NCI-H2107 (cell line): ENCODE measurements at regions not wholly inside any gene's neighbourhood (a gene's known extent, or its start where the extent isn't known, plus 50 kb on each side); places are given as distances from the start of the nearest gene placed in this dataset.
"Not testable (repeated sequence)": the region's sequence is repeated elsewhere in the genome, so short reads cannot be mapped to it uniquely, and the experiment has no call there.

Experiments
- DNase-seq: peaks from one replicate; lab custom pipeline; 2025; lab: John Stamatoyannopoulos, UW

DNA sequence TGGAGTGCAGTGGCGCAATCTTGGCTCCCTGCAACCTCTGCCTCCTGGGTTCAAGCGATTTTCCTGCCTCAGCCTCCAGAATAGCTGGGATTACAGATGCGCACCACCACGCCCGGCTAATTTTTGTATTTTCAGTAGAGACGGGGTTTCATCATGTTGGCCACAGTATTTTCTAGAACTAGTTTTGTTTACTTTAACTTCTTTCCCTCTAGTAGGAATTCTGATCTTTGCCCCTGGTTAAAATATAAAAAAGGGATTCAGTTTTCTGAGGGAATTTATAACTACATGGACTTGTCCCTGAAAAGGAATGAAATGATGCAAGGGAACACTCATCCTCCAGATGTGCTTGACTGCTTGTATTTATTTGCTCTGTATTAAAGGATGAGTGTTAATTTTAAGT lies 628.9 kb downstream of the ETNK1 start:
- DNase-seq = not testable (repeated sequence)

DNA sequence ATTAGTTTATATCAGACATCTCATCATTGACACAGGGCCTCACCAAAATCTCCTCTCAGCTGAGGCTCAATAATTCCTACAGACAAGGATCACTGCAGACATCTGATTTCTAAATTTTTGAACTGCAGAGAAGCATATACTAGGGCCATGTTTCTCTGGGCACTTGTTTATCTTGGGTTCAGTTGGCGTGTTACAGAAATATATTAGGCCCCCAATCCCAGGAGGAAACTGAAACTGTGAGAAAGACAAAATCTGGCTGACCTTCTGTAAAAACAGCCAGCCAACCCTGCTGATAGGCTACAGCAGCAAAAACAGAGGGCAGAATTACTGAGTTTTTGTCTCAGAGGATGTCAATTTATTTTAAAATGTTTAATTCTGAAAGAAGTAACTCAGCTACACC lies 634.6 kb downstream of the ETNK1 start:
- DNase-seq = no peak

- DNase-seq = no peak
These were observed 637.7 kb downstream of the ETNK1 start for GRCh38 chr12:23262670-23263069.

DNA sequence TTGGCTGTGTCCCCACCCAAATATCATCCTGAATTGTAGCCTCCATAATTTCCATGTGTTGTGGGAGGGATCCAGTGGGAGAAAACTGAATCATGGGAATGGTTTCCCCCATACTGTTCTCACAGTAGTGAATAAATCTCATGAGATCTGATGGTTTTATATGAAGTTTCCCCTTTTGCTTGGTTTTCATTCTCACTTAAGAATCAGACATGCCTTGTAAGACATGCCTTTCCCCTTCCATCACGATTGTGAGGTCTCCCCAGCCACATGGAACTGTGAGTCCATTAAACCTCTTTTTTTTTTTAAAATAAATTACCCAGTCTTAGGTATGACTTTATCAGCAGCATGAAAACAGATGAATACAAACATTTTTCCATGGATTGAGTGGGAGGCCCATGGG lies 652.9 kb downstream of the ETNK1 start:
- DNase-seq = no peak

DNA sequence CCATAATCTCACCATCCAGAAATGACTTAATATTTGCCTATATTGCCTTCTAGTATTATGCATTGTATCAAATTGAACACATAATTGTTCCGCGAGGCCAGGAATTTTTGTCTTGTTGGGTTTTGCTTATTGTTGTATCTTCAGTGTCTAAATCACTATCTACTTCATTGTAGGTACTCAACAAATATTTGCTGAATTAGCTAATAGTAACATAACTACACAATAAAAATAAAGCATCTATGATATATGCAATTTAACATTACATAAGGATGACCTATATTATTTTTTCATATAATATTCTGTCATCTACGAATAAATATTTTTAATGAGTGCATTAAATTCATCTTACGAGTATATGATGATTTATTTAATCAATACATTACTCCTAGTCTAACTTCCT lies 656.3 kb downstream of the ETNK1 start:
- DNase-seq = no peak

DNA sequence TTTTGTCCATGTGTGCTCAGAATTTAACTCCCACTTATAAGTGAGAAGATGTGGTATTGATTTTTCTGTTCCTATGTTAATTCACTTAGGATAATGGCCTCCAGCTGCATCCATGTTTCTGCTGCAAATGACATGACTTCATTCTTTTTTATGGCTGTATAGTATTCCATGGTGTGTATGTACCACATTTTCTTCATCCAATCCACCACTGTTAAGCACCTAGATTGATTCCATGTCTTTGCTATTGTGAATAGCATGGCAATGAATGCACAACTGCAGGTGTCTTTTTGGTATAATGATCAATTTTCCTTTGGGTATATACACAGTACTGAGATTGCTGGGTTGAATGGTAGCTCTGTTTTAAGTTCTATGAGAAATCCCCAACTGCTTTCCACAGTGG lies 657.7 kb downstream of the ETNK1 start:
- no peak for DNase-seq

DNA sequence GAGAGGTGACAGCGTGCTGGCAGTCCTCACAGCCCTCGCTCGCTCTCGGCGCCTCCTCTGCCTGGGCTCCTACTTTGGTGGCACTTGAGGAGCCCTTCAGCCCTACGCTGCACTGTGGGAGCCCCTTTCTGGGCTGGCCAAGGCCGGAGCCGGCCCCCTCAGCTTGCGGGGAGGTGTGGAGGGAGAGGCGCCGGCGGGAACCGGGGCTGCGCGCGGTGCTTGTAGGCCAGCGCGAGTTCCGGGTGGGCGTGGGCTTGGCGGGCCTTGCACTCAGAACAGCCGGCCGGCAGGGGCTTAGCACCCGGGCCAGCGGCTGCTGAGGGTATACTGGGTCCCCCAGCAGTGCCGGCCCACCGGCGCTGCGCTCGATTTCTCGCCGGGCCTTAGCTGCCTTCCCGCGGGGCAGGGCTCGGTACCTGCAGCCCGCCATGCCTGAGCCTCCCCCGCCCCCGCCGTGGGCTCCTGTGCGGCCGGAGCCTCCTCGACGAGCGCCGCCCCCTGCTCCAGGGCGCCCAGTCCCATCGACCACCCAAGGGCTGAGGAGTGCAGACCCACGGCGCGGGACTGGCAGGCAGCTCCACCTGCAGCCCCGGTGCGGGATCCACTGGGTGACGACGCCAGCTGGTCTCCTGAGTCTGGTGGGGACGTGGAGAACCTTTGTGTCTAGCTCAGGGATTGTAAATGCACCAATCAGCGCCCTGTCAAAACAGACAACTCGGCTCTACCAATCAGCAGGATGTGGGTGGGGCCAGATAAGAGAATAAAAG lies 661.0 kb downstream of the ETNK1 start:
- not testable (repeated sequence) for DNase-seq

DNA sequence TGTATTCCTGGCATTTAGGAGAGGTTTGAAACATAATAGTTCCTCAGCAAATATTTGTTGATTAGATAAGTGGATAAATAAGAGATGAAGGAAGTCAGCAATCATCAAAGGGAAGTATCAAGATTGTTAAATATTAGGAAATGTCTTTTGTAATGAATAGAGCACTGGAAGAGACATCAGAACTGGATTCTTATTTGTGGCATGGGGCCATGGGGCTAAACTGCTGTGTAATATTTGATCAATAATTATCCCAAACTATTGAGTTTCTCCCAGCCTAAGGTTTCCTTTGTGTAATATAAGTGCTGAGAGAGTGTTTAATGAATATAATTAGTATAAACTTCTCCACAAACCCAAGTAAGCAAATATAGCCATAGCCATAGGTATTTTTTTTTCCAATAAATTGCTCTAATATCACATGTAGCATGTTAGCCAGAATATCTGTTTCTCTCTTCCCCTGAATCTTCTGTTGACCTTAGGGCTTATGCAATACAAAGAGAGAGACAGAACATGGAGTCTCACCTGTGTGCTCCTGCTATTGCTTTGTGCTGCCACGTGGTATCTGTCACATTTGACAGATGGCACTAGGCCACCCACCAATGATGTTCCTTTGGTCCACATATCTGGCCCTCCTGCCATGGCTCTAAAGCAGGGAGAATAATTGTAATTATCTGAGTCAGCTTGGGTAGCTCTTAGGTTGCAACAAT lies 658.7 kb downstream of the SOX5 start:
- DNase-seq = no peak

DNA sequence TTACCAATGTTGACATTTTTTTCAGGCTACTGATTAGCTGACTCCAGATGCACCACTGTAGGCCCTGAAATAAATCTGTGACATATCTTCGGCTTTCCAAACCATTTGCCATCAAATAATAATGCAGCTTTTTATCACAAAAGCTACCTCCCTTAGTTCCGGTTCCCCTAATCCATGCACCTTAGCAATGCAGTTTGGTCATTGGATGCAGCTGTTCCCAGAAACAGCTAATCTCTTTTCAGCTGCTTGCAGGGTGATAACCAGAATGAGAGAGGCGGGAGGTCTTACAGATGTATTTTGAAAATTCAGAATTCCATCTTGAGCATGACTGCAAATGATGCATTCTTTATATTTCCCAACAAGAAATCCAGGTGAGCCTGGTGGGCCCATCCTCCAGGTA lies 646.2 kb downstream of the SOX5 start:
- no peak for DNase-seq

DNA sequence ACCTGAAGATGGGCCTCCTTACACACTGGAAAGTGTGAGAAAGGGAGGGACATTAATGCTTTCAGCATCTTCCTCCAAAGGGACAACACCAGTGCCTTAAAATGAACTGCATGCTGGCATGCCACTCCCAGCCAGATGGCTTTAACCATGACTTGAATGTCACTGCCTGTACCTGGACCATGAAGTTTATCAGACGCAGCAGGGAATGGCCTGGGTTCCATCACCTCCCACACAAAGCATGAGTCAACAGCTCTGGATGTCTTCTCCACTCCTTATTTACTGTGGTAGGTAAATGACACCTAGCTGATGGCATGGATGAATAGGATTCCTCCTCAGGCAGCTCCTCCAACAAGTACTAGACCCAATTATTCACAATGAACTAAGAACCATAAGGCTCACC lies 645.6 kb downstream of the SOX5 start:
- no peak for DNase-seq

DNA sequence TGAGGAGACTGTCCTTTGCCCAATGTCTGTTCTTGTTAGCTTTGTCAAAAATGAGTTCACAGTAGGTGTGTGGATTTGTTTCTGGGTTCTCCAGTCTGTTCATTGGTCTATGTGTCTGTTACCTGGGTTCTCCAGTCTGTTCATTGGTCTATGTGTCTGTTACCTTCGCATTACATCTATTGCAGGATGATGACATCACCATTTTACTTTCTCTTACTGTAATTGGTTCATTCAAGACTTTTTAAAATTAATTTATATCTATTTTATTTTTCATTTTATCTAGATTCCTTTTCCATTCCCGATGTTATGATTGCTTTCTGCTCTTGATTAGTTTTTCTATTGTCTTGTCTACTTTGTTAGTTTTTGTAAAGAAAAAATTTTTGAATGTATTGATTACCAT lies 615.5 kb downstream of the SOX5 start:
- no peak for DNase-seq

DNA sequence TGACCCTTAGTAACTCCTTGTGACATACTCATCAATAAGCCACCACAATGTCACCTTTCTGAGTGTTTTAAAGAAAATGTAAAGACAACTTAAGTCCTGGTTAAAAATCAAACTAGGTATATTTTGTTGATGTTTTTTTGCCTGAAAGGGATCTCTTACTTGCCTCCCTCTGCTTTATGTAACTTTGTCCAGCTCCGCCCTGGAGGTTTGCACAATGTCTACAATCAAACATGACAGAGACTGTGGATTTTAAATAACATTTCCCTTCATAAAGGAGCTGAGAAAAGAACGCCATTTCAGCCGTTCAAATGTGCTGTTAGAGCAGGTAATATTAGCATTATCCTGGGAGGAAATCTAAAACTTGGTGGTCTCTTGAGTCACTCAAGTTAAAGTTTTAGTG lies 613.9 kb downstream of the SOX5 start:
- no peak for DNase-seq

DNA sequence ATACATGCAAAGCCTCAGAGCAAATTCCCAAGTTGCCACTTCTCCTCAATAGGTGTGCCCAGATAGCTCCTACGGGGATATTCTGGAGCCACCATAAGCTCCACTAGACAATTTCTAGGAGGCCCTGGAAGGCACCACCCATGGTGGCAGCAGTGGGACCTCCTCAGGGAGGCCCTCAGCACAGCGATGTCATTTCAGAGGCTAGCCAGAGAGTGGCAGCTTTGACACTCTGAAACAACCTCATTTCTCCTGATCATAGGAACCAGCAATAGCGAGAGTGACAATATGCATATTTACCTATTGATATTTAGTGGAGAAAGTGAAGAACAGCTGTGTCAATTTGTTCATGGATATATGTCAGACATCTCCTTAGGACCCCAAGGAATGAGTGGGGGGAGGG lies 612.3 kb downstream of the SOX5 start:
- no peak for DNase-seq

DNA sequence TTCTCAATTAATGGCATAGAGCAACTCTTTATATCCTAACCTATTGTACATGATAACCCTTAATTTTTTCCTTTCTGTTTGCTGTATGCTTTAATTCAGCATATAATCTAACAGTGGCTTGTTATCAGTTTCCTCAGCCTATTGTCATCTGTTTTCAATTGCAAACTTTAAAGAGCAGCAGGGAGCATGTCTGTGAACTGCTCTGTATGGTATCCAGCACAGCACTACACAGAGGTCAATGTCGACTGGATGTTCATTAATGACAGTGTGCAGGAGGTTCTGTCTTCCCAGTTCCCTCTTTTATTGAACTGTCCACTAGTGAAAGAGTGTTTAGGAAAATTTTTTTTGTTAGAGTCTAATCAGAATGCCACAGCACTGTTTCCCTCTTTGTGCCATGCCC lies 609.1 kb downstream of the SOX5 start:
- no peak for DNase-seq

DNA sequence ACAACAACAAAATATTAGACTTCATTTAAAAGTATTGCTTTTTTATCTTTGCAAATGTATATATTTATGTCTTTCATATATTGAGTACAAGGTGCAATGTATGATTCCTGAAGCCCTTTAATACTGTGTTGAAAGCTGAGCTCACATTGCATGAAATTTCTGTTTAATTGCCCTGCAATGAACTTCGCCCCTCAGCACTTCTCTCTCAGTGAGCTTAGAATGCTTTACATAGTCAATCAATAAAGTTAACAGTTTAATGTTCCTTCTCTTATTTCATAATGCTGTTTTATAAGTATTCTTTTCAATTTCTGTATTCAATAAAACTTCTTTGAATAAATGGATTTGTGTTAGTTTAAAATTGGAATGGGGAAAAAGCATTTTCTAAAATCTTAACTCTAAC lies 607.1 kb downstream of the SOX5 start:
- DNase-seq = no peak

DNA sequence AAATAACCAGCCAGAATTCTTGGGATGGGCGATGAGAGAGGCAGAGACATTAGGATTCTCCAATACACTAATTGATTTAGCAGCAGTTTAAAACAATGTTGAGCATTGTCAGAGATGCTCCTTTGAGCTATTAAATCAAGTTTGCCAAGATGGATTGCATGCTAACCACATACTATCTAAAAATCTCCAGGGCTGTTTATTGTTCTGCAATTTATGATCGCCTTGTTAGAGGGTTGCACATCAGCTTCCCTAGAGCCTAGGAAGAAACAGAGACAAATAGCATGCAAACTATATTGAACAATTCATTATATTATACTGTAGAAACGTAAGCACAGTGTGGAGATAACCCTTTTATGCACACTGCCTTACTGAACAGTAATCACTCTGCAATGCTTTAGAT lies 599.9 kb downstream of the SOX5 start:
- DNase-seq = no peak

- DNase-seq = no peak
These were observed 598.7 kb downstream of the SOX5 start for GRCh38 chr12:23350808-23351207.

GRCh38 chr12:23352670-23353069 lies 596.8 kb downstream of the SOX5 start:
- DNase-seq = no peak

GRCh38 chr12:23354800-23355199 lies 594.7 kb downstream of the SOX5 start:
- DNase-seq = no peak

- DNase-seq = no peak
These were observed 593.0 kb downstream of the SOX5 start for GRCh38 chr12:23356440-23356839.

- DNase-seq = no peak
These were observed 592.4 kb downstream of the SOX5 start for GRCh38 chr12:23356927-23357708.

DNA sequence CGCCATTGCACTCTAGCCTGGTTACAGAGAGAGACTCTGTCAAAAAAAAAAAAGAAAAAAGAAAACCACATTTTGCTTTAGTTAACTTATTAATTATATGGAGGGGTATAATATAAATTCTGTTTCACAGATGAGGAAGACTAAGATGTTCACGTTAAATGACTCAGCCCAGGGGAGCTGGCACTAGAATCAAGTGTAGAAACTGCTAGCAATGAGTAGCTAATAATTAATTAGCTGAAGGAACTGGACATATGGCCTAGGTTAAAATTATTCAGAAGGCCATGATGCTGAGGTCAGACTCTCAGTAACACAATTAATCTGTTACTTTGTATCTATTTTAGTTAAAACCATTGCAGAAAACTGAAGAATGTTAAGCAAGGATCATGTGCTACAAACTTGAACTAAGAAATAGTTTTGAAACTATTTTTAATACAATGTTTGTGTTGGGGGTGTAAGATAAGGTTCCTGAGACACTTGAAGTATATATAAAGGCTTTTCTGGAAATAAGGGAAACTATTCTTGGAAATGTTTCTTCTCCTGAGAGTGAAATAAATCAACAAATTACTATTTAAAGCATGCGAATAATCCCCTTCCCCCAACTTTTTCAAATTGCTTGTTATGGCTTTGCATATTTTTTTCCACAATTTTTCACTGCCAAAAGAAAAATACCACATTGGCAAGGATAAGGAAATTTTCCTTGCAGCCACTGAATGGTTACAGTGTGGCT lies 589.3 kb downstream of the SOX5 start:
- no peak for DNase-seq
